AG04450 (cell line): ENCODE measurements at regions not wholly inside any gene's neighbourhood (a gene's known extent, or its start where the extent isn't known, plus 50 kb on each side); places are given as distances from the start of the nearest gene placed in this dataset.

Source experiments
- CTCF ChIA-PET: fragments of 300-600, 350-600 bp; formaldehyde crosslinking; extraction: SDS; loops from one replicate; lab custom pipeline; 2022; ENCODE audit warnings: antibody characterized with exemption, inconsistent platforms; lab: Charles Lee
- POLR2A ChIA-PET: fragments of 350-600 bp; formaldehyde crosslinking; extraction: SDS; loops from one replicate; lab custom pipeline; 2021; ENCODE audit warnings: antibody characterized with exemption, inconsistent platforms; lab: Yijun Ruan, JAX
- DNase-seq: peaks from one replicate; pipeline ENCODE4 v3.0.0-alpha.2; 2011; ENCODE audit warnings: low read depth, low spot score
- H3K27ac ChIP-seq: one replicate; pipeline ENCODE4 v1.5.1; 2012; ENCODE audit warnings: low read depth, low read length, control low read depth
- H3K27me3 ChIP-seq: one replicate; pipeline ENCODE4 v1.6.0; 2012; ENCODE audit warnings: low read length; ENCODE audit not compliant: control insufficient read depth, insufficient read depth
- H3K4me3 ChIP-seq: 2 replicates; pipeline ENCODE4 v1.5.1; 2011; ENCODE audit warnings: mild to moderate bottlenecking, low read depth, low read length, control low read depth
- H3K9me3 ChIP-seq: 2 replicates; pipeline ENCODE4 v1.5.1; 2012; ENCODE audit warnings: low read length; ENCODE audit not compliant: control insufficient read depth, insufficient read depth
- CTCF ChIP-seq: IDR thresholded peaks from 2 replicates; pipeline ENCODE4 v1.5.1; 2011; ENCODE audit warnings: low read depth, low read length, control low read depth, inconsistent platforms

GRCh38 chr13:110985541-110985940, 70.7 kb upstream of the ANKRD10 start:
- Histone ChIP-seq H3K4me3 (no peak overlapping the region), H3K27me3 (no peaks in the 10 kb centered on the region), H3K27ac (peak overlapping the region; percentile 11), H3K9me3 (no peaks in the 10 kb centered on the region)
- CTCF ChIA-PET, result interaction anchor here (0.6 to 0.9 kb wide), 3 partner anchors 16 to 70 kb away, joined by 3 read pairs; no protein-coding TSS in a partner anchor
- POLR2A ChIA-PET, result interaction anchor here (0.8 to 1.9 kb wide), 2 partner anchors 20 to 273 kb away, joined by 3 to 7 read pairs; no protein-coding TSS in a partner anchor
- TF ChIP-seq CTCF, result no peak
- DNase-seq, result no peak

DNA sequence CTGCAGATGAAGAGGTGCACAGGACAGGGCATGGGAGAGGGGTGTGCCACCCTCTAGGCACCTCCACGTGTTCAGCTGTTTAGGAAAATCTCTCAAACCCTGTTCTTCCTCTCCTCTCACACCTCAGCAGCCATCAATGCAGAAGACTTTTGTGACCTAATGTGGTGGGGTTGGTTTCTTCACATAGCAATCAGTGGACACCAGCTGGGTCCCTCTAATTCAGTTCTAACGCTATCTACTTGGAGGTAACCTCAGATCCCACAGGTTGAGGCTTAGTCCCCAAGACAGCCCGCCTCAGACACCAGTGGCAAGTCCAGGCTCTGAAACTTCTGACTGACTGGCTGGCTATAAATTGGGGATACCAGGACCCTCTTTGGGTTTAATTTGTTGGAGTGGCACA, 69.9 kb upstream of the ANKRD10 start:
- no peak overlapping the region for H3K4me3 ChIP-seq
- POLR2A ChIA-PET, result no interaction called here
- no peak overlapping the region for H3K27ac ChIP-seq
- TF ChIP-seq CTCF, result no peak
- no peaks in the 10 kb centered on the region for H3K9me3 ChIP-seq
- no peaks in the 10 kb centered on the region for H3K27me3 ChIP-seq
- CTCF ChIA-PET, result interaction anchor here (0.5 to 0.6 kb wide), 2 partner anchors 69 to 82 kb away, joined by 3 read pairs; no protein-coding TSS in a partner anchor
- no peak for DNase-seq

DNA sequence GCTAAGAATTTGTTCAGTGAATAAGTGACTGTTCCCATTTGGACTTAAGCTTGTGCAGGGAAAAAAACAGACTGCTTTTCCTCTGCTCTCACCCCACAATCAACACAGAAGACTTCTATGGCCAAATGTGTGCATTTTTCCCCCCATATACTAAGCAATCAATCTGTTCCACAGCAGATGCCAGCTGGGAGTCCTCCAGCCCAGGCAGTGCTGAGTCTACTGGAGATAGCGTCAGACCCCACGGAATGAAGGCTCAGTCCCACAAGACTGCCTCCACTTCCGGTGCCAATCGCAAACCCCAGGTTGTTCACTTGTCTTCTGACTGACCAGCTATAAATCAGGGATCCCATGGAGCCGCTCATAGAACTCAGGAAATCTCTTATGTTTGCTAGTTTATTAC, 69.5 kb upstream of the ANKRD10 start:
- no peak for DNase-seq
- ChIA-PET CTCF (interaction anchor here (1.0 kb wide), 1 partner anchor 69 kb away, joined by 3 read pairs; no protein-coding TSS in a partner anchor), POLR2A (no interaction called here)
- Histone ChIP-seq H3K9me3 (no peaks in the 10 kb centered on the region; the same call in 1 of the 2 replicates), H3K27me3 (no peaks in the 10 kb centered on the region), H3K27ac (no peak overlapping the region), H3K4me3 (no peak overlapping the region)
- TF ChIP-seq CTCF, result no peak

GRCh38 chr13:110983241-110983640, 68.4 kb upstream of the ANKRD10 start:
- ChIA-PET CTCF (no interaction called here), POLR2A (no interaction called here)
- no peak for DNase-seq
- H3K27ac ChIP-seq, result no peak overlapping the region
- TF ChIP-seq CTCF, result no peak
- H3K9me3 ChIP-seq, result no peaks in the 10 kb centered on the region; the same call in 1 of the 2 replicates
- H3K4me3 ChIP-seq, result no peak overlapping the region
- no peaks in the 10 kb centered on the region for H3K27me3 ChIP-seq

GRCh38 chr13:110981379-110981778, 66.5 kb upstream of the ANKRD10 start:
- no peak for TF ChIP-seq CTCF
- DNase-seq, result no peak
- no peaks in the 10 kb centered on the region for H3K27me3 ChIP-seq
- CTCF ChIA-PET, result no interaction called here
- POLR2A ChIA-PET, result no interaction called here
- H3K9me3 ChIP-seq, result no peaks in the 10 kb centered on the region; the same call in 1 of the 2 replicates
- no peak overlapping the region for H3K4me3 ChIP-seq
- H3K27ac ChIP-seq, result no peak overlapping the region
